Endometrium (tissue), 2 donors: ENCODE measurements at regions not wholly inside any gene's neighbourhood (a gene's known extent, or its start where the extent isn't known, plus 50 kb on each side); places are given as distances from the start of the nearest gene placed in this dataset.
"Not testable (repeated sequence)": the region's sequence is repeated elsewhere in the genome, so short reads cannot be mapped to it uniquely, and the experiment has no call there.

Experiments used
- FAIRE-seq: peaks from 2 replicates; lab custom pipeline; 2012; peaks lifted over from hg19 to GRCh38; lab: Jason Lieb, UNC
- donor health status: control.
- donor health status: control.

DNA sequence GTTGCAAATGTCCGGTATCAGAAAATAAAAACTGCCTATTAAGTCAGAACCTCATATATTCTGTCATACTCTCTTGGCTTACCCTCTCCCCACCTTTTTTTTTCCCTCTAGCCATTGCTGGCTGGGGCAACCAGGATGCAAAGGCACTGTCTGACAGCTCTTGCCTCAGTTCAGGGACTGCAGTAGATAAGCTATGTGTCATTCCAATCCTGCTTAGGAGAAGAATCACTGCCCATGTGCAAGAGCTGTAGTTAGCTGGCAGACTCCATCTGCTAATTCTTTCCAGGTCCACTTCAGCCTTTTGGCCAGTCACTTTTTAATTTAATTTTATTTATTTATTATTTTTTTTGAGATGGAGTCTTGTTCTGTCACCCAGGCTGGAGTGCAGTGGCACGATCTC, 895.6 kb upstream of the SLC10A2 start:
- no peak for FAIRE-seq

DNA sequence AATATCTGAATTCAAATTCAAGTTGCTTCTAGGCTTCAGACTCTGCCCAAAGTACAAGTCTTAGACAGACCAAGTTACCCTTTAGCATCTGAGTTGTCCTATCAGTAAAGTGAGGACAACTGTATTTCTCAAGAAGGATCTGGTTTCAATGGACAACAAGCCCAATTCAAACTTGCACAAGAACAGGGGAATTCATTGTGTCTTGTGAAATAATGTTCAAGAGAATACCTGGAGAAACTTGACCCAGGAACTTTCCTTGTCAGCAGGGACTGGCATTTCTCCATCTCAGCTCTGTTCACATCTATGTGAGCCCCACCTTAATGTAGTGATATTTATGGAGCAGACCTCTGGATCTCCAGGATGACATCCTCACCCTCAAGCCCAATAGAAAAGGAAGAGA, 894.9 kb upstream of the SLC10A2 start:
- FAIRE-seq, result no peak

DNA sequence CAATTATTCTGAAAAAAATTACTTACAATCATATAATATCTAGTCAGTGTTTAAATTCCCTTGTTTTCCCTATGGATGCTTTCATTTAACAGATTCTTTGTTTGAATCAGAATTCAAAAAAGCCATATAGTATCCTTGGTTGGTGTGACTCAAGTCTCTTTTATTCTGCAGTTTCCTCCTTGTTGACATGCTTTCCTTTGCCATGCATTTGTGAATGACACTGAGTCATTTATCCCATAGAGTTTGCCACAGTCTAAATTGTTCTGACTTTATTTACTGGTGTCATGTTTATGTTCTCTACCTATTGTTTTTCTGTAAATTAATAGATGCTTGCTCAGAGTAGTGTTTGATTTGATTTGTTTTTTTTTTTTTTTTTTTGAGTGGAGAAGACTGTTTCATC, 893.8 kb upstream of the SLC10A2 start:
- no peak for FAIRE-seq

DNA sequence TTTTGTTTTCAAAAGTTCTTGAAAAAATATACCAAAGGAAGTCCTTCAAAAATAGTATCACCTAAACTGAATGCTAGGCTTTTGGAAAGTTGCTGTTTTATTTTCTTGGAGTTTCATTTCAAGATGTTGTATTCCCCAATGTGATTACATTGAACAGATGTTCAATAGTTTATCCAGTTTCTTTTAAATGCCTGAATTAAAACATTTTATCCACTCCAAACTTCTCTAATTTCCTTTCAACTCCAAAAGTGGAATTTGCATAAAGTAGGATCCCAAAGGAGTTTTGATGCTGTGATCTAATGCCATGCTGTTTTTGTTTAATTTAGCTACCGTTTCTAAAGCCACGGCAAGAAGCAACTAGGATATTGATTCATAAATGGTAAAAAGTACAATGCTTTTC, 892.5 kb upstream of the SLC10A2 start:
- FAIRE-seq, result no peak

DNA sequence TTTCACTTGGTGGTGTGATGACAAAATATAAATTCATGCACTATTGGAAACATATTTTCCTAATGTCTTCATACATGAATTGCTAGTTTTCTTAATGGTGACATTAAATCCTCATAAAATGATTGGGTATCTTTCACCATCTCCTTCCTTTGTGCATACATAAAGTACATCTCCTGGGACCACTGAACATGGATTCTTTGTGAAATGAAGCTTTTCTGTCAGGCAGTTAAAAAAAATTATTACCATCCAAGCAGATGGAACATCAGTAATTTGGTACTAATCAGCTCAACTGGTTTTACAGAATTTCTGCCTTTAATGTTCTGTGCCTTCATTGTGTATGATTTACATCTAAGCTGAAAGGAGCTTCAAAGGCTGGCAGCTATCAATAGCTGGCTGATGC, 891.7 kb upstream of the SLC10A2 start:
- FAIRE-seq, result no peak

DNA sequence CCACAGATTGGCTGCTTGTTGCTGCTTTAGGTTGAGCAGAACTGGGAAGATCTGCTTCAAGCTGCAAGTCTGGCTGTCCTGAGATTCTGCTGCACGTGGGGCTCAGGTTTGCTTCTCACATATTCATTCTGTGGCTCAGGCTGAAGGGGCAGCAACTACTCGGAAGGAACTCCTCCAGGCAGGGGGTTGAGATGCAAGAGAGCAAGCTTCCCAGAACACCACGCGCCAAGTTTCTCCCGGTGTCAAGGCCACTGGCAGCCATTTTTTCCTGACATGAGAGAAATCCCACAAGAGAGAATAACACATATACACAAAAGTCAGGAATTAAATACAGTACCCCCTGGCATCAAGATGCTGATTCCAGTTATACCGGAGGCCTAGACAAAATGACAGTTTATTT, 887.6 kb upstream of the SLC10A2 start:
- FAIRE-seq, result no peak

DNA sequence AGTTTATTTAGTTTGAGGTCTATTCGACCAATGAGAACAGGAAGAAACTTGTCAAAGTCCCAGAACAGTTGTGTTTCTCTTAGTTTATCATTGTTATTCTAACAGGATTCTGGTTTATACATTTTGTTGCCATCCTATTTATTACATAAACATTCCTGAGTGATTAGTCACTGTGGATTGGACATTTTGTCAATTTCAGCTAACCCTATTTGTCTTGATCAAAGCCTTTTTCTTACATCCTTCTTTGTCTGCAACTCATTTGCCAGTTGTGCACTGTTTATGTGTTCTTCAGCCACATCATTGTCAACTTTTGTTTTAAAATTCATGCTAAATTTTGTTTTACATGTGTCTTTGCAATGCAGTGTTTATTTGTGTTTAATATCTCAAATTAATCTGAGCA, 886.0 kb upstream of the SLC10A2 start:
- FAIRE-seq, result no peak

DNA sequence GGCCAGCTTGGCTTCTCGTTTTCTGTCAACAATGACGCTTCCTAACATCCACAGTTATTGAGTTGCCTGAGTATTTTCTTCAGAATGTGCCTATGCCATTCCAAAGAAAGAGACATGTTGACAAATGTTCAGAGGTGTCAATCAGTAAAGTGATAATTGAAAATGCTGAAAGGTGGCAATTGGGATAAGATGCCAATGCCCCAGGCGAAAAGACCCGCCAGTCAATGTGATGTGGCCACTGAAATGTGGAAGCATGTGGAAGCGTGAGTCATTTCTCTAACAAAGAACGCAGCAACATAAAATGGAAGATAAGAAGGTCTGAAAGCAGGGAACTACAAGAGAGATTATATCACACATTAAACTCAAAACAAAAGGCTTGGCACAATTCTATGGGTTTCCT, 882.2 kb upstream of the SLC10A2 start:
- FAIRE-seq, result no peak

DNA sequence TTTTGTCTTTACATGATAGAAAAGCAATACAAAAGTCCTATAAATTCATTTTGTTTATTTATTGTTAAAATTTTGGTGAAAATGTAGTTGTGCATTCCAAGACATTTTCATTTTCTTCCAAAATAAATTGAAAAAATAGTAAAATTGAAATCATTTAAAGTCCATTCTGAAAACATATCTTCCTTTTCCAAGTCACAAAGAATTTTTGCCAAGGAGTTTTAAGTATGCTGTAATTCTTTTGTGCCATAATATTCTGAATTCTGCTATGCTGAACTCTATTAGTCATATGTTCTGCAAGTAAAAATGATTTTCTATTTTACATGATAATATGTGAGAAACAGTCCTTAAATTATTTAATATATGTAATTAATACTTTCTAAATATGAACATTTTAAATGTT, 879.6 kb upstream of the SLC10A2 start:
- FAIRE-seq, result no peak

DNA sequence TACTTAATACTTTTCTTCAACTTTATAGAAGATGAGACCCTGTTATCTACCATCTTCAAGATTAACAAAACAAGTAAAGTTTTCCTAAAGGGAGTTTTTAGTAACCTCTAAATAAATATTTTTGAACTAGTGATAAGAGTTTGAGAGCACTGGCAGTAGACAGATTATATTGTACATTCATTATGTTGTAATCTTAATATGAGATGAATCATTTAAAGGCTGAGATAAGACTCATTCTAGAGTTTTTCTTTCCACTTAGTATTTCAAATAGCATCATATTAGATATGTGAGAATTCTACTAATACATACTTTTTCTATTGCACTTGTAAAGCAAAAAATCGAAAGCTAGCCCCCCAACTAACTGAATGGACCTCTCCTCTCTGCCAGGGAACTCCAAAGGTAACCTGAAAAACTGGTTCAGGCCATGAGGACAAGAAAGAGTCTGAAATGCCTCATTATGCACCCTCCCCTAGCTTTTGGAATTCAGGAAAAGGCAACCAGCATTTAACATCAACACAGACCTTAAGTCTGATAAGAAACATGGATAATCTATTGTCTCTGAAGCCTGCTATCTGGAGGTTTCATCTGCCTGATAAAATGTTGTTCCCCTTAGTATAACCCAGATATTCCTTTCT, 875.4 kb upstream of the SLC10A2 start:
- no peak for FAIRE-seq

DNA sequence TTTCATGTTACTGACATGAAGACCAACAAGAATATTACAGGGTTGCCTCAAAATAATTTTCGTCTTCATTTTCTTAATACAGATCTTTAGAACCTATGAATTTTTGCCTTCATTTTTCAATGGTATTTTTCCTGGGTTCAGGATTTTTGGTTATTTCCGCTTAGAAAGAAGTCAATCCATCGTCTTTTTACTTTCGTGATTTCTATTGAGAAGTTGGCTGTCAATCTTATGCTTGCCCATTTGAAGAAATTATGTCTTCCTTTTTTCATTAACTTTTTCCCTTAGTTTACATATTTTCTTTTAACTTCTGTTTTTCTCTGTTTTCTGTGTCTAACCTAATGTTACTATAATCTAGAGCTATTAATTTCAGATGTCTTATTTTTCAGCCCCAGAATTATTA, 868.9 kb upstream of the SLC10A2 start:
- FAIRE-seq, result no peak

DNA sequence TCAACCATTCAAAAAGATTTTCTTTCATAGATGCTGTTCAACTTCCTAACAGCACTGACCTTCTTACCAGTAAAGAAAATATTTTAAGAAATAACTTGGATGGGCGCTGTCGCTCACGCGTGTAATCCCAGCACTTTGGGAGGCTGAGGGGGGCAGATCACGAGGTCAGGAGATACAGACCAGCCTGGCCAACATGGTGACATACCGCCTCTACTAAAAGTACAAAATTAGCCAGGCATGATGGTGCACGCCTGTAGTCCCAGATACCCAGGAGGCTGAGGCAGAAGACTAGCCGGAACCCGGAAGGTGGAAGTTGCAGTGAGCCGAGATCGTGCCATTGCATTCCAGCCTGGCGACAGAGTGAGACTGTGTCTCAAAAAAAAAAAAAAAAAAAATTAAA, 865.7 kb upstream of the SLC10A2 start:
- FAIRE-seq, result no peak

DNA sequence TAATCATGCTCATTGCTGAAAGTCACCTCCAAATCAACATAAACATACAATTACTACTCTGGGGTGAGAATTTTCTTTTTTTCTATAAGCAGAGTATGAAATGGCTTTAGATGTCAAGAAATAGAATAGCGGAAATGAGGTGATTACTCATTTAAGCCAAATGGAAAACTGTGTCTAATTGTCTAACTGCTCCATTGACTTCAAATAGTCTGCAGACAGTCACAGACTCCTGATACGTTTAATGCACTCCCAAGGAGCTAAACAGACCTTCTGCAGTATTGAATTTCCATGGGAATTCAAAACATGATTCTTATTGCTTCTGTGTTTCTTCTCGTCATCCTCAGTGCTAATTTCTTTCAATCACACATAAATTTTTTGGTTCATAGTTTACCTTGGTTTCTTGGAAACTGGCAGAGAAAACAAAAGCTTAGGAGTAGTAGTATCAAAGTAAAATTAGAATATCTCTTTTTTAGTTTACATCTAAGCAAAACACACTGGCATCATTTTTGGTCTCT, 865.2 kb upstream of the SLC10A2 start:
- no peak for FAIRE-seq

DNA sequence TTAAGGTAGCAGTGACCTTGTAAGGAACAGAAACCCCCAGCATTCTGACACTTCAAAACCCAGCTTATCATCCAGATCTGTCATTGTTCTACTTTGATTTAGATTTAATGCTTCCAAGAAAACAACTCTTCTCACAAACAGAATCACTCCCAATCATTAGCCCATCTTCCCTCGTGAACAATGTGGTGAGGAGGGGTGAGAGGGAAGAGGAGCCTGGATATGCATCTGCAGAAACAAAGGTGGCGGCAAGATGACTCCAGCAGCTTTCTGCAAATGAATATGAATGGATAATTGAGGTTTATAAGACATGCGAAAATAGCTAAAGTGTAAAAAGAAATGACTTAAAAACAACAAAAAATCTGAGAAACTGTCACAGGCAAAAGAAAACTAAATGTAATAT, 859.9 kb upstream of the SLC10A2 start:
- no peak for FAIRE-seq

DNA sequence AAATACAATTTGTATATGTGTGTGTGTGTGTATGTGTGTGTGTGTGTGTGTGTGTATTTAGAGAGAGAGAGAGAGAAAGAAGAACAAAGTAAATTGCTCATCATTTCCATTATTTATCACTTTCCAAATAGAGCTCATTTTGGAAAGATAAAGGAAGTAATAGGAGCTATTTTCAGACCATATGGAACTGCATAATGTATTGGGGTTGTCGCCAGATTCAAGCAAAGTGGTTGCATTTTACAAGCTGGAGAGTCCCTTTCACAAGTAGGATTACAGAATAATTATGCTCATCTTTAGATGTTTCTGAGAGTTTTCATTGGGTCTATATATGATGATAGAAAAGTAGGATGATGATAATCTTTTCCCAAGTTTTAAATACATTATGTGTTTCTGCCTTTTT, 842.7 kb upstream of the SLC10A2 start:
- no peak for FAIRE-seq

DNA sequence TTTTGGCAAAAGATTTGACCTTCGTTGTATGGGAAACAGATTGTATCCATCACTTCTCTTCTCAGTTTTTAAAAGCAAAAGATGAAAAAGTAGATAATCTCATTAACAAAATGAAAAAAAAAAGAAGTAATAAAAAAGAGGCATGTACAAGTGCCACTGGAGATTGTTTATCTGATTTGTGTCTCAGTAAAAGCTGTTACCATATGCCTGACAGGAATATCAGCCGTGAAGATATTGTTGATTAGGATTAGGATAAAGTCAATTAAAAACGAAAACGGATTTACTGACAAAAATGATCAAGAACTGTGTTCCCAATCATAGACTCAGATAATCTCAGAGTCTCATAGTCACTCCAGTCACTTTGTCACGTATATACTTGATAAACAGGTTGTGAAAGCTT, 842.1 kb upstream of the SLC10A2 start:
- FAIRE-seq, result no peak

DNA sequence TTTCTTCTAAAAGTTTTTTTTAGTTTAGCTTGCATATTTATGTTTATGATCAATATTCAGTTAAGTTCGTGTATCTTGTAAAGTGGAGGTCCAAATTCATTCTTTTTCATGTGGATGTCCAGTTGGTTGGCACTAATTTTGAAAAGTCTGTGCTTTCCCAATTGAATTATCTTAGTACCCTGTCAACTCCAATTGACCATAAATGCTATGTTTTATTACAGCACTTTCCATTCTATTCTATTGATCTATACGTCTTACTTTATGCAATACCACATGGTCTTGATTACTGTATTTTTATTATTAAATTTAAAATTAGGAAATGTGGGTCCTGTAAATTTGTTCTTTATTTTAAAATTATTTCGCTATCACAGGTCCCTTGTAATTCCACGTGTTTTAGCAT, 837.6 kb upstream of the SLC10A2 start:
- no peak for FAIRE-seq

DNA sequence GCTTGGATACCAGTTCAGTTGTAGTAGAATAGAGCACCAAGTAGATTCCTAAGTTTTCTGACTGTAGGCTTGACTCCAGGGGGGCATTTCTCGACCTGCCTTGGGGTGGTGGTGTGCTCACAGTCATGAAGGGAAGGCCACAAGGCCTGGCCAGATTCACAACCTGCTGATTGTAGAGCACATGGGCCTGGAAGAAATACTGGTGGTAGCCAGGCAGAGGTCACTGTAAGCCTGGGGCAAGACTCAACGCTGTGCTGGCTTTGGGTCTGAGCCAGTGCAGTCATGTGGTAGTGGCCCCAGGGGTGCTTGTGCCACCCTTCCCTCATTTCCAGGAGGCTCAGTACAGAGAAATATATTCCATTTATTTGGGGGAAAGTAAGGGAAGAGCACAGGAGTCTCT, 832.3 kb upstream of the SLC10A2 start:
- FAIRE-seq, result no peak

DNA sequence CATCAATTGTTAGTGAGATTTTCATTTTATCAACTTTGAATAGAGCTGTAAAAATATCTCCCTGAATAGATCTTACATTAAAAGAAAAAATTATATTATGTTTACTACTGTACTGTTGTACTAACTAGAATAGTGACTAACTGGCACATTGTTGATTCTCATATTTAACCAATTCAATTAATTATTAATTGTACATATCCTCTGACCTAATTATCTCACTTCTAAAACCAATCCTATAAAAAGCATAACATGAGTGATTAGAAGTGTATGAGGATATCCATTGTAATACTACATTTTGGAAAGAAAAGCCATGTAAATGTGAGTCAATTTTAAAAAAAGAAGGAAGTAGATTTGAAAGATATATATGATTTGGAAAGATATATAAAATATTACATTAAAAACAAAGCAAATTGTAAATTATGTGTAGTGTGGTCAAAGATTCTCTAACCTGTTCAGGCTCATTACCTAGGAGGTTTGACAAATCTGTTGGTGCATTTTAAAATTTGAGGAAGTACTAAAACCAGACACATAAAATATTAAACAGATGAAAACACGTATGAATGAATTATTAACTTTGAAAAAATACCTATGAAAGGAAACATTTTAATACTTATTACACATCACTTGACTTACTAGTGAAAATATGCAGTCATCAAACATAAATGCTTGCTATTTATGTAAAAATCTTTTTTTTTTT, 829.8 kb upstream of the SLC10A2 start:
- FAIRE-seq, result no peak

DNA sequence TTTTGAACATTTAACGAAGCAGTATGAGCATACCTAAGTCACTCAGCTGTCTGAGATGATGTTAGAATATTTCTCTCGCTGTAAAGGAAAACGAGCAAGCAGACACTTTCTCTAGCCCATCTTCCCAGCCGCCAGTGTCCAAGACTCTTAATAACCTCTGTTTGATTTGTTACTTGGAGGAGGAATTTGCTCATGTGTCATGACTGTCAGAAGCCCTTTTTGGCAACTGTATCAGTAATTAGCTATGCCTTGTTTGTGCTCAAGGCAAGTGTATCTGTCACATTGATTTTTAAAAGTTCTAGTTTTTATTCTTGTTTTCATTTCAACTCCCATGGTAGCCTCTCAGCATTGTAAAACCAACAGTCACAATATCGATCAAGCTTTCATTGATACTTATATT, 828.4 kb upstream of the SLC10A2 start:
- FAIRE-seq, result no peak

DNA sequence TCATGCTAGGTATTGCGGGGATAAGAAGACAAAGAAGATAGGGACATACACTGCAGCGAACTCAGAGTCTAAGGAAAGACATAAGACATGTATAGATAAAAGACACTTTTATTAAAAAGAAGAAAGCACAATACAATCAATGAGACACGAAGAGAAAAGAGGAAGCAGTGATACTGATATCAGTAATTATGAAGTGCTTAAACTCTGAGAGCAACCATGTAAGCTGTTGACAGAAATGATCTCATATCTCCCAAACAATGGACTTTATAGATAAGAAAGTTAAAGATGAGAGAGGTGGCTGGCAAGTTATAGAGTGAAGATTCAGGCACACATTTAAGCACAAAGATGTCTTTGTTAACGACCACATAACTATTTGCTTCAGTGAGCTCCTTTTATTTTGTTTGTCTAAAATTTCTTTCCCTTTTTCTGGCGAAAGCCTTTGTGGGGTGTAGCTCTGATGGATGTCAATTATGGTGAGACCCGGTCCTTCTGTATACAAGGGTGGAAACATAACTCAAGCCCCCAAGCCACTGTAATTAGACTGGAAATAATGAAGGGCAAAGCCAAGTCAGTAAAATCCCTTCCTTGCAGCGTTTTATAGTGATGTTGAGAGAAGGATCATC, 818.0 kb upstream of the SLC10A2 start:
- no peak for FAIRE-seq

DNA sequence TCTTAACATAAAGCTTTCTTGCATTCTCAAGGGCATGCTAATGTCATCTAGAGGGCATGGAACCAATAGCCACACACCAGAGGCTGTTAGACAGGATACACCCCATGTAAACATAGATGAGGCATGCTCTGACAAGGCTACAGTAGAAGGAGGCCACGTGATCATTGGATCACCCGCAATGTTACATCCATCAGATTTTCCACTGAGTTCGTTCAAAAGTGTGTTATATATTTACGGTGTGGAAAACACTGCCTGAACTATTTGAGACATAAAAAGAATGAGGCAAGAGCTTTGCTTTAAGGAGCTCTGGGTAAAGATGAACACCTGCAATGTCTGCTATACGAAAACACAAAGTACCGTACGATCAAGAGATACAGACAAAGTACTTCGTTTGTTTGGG, 817.5 kb upstream of the SLC10A2 start:
- no peak for FAIRE-seq

DNA sequence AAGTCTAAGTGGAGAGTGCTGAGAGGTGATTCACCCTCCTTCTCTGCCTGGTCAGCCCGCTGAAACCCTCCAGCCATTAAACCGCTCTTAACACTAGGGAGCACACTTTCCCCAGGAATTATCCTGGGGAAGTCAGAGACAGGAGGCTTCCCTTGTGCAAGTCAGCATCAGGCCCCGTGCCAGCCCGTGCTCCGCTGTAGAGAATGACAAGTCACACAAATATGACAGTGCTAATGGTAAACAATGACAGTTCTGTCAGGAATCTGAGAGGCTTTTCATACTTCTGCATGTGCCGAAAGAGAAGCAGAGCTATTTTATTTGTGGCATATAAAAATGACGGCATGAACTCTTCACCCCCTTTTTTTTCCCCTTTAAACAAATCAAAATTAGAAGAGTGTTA, 816.9 kb upstream of the SLC10A2 start:
- FAIRE-seq, result peak; percentile 68

DNA sequence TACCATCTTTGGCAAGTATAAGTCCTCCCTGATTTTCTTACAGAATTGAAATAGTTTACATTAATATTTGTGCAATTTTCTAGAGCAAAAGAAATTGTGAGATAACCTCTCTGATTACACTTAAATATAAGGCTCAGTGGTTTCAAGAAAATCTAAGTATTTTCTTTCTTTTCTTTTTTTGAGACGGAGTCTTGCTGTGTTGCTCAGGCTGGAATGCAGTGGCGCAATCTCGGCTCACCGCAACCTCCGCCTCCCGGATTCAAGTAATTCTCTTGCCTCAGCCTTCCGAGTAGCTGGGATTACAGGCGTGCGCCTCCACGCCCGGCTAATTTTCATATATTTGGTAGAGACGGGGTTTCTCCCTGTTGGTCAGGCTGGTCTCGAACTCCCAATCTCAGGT, 813.9 kb upstream of the SLC10A2 start:
- not testable (repeated sequence) for FAIRE-seq
